ENCODE measurements at regions not wholly inside any gene's neighbourhood (a gene's known extent, or its start where the extent isn't known, plus 50 kb on each side); places are given as distances from the start of the nearest gene placed in this dataset.

DNA sequence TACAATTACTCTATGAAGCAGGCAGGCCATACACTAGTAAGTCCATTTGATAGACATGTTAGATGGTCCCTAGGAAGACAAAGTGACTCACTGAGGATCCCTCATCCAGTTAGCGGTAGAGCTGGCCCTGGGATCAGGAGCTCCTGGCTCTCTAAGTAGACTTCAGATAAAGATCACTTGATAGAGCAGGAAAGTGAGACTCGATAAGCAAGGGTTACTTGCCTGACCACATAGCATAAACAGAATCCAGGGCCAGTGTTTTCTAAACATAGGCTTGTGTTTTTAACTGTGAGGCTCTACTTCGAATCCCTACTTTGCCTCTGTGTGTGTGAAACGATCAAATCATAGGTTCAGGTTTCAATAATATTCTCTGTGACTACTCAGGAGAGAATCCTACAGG, 355.2 kb upstream of the TRIB2 start:
- no peak for TF ChIP-seq CTCF (conservative IDR thresholded peaks at IDR 0.05)
- no peak for TF ChIP-seq EZH2 (IDR thresholded peaks at IDR 0.05; ENCODE audit: low read depth)
